CD14-positive monocyte (primary cell): ENCODE measurements at regions not wholly inside any gene's neighbourhood (a gene's known extent, or its start where the extent isn't known, plus 50 kb on each side); places are given as distances from the start of the nearest gene placed in this dataset.

Source experiments
- DNase-seq, 3 donors: peaks; one replicate each; pipeline ENCODE4 v3.0.0-alpha.2; 2011 to 2022
- H2AFZ ChIP-seq: 2 replicates; pipeline ENCODE4 v1.6.0; 2012; ENCODE audit warnings: mild to moderate bottlenecking, low read depth, low read length, inconsistent platforms; ENCODE audit not compliant: insufficient read depth, poor library complexity, severe bottlenecking
- H3K27ac ChIP-seq, 2 donors: 1 replicate in 1 of 2; 2 replicates in 1 of 2; pipeline ENCODE4 v1.5.1; 2012 to 2013; ENCODE audit warnings: low read length in 2 of 2, control low read depth in 1 of 2, inconsistent platforms in 1 of 2, low read depth in 1 of 2, mild to moderate bottlenecking in 1 of 2
- H3K27me3 ChIP-seq, 2 donors: one replicate each; pipeline versions ENCODE4 v1.6.0 to v1.6.1; 2011 to 2013; ENCODE audit warnings: low read length in 2 of 2; ENCODE audit not compliant: control insufficient read depth in 2 of 2, insufficient read depth in 2 of 2
- H3K36me3 ChIP-seq, 2 donors: replicated peaks in 1 of 2; 1 replicate in 1 of 2; 2 replicates in 1 of 2; pipeline versions ENCODE4 v1.5.1 to v1.6.1; 2012 to 2013; ENCODE audit warnings: low read length in 2 of 2, control low read depth in 1 of 2, inconsistent platforms in 1 of 2, mild to moderate bottlenecking in 1 of 2; ENCODE audit not compliant: insufficient read depth in 2 of 2, control insufficient read depth in 1 of 2
- H3K4me1 ChIP-seq, 2 donors: 1 replicate in 1 of 2; 2 replicates in 1 of 2; pipeline versions ENCODE4 v1.5.1 to v1.6.1; 2012 to 2013; ENCODE audit warnings: low read length in 2 of 2, control low read depth in 1 of 2, inconsistent platforms in 1 of 2, mild to moderate bottlenecking in 1 of 2, moderate library complexity in 1 of 2; ENCODE audit not compliant: insufficient read depth in 2 of 2, control insufficient read depth in 1 of 2
- H3K4me2 ChIP-seq: replicated peaks from 2 replicates; pipeline ENCODE3; 2012; ENCODE audit warnings: low read length, moderate library complexity, mild to moderate bottlenecking; ENCODE audit not compliant: poor library complexity, severe bottlenecking; ENCODE audit errors: extremely low read depth
- H3K4me3 ChIP-seq, 3 experiments: fragments of 200-600 bp in 1 of 3; sonication (generic) in 1 of 3; replicated peaks in 1 of 3; 1 replicate in 2 of 3; 2 replicates in 1 of 3; pipeline ENCODE4 v1.5.1; 2011 to 2013; ENCODE audit warnings: low read length in 3 of 3, mild to moderate bottlenecking in 3 of 3, control low read depth in 2 of 3, low read depth in 2 of 3, inconsistent platforms in 1 of 3, moderate library complexity in 1 of 3
- H3K79me2 ChIP-seq: 2 replicates; pipeline ENCODE4 v1.6.0; 2012; ENCODE audit warnings: mild to moderate bottlenecking, control low read depth, inconsistent platforms, low read length, moderate library complexity; ENCODE audit not compliant: insufficient read depth
- H3K9ac ChIP-seq: 2 replicates; pipeline ENCODE4 v1.6.0; 2017; ENCODE audit warnings: low read length, mild to moderate bottlenecking; ENCODE audit not compliant: insufficient read depth, poor library complexity, severe bottlenecking
- H3K9me3 ChIP-seq, 2 donors: replicated peaks in 1 of 2; 1 replicate in 1 of 2; 2 replicates in 1 of 2; pipeline versions ENCODE4 v1.5.1 to v1.6.1; 2012 to 2013; ENCODE audit warnings: low read length in 2 of 2, control low read depth in 1 of 2; ENCODE audit not compliant: control insufficient read depth in 1 of 2, insufficient read depth in 1 of 2
- H4K20me1 ChIP-seq: 2 replicates; pipeline ENCODE4 v1.6.0; 2012; ENCODE audit warnings: mild to moderate bottlenecking, low read length, control low read depth, moderate library complexity; ENCODE audit not compliant: insufficient read depth
- H3K27ac Mint-ChIP-seq, 7 donors: one replicate each; pipeline ENCODE4 v1.8.0; 2020; ENCODE audit warnings: mild to moderate bottlenecking in 7 of 7, mixed read lengths in 7 of 7, moderate library complexity in 6 of 7, inconsistent platforms in 2 of 7
- H3K27me3 Mint-ChIP-seq, 3 donors: one replicate each; pipeline ENCODE4 v1.8.0; 2021 to 2022; ENCODE audit warnings: low read depth in 3 of 3, mild to moderate bottlenecking in 3 of 3, mixed read lengths in 3 of 3, moderate library complexity in 3 of 3, inconsistent platforms in 1 of 3
- H3K36me3 Mint-ChIP-seq, 2 donors: one replicate each; pipeline ENCODE4 v1.8.0; 2020; ENCODE audit warnings: mixed read lengths in 2 of 2, inconsistent platforms in 1 of 2, mild to moderate bottlenecking in 1 of 2
- H3K4me1 Mint-ChIP-seq: one replicate; pipeline ENCODE4 v1.8.0; 2020; ENCODE audit warnings: mild to moderate bottlenecking, mixed read lengths
- H3K4me3 Mint-ChIP-seq, 2 donors: one replicate each; pipeline ENCODE4 v1.8.0; 2020; ENCODE audit warnings: mild to moderate bottlenecking in 2 of 2, mixed read lengths in 2 of 2, moderate library complexity in 1 of 2
- H3K9me3 Mint-ChIP-seq, 7 donors: one replicate each; pipeline ENCODE4 v1.8.0; 2020 to 2022; ENCODE audit warnings: mixed read lengths in 7 of 7, mild to moderate bottlenecking in 6 of 7, moderate library complexity in 6 of 7, inconsistent platforms in 2 of 7
- CTCF ChIP-seq: fragments of 200-600 bp; IDR thresholded peaks from one replicate; pipeline ENCODE4 v1.8.0; 2022; ENCODE audit warnings: antibody characterized with exemption, mild to moderate bottlenecking
- WGBS: methylation state at CpG from one replicate; pipeline ENCODE4 v1.1.5; 2013; ENCODE audit warnings: missing lambda C conversion rate; ENCODE audit not compliant: insufficient coverage; 5-methylcytosine and 5-hydroxymethylcytosine counted together
- intact Hi-C, 2 donors: fragments of 100-400 bp; cut with micrococcal nuclease; formaldehyde crosslinking; loops; one replicate each; pipeline versions ENCODE4 v1.15.0 to v1.15.1; 2023

DNA sequence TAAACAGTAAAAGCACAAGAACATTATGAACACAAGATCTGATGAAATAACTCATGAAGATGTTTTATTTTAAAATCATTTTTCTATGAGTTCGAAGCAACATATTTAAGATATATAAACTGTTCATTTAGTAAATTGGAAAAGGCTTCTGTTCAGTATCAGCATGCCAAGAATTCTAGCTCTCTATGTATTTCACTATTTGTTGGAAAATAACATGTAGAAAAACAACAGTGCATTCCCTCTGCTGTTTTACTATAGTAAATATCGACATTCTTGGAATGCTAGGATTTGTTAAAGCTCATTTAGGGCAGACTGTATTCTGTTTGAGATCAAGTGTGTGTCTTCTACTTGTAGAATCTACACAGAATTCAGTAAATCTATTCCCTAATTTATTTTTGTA, 750.2 kb downstream of the CCDC85A start:
- Mint-ChIP-seq H3K27ac (no peak overlapping the region), H3K4me1 (no peaks in the 10 kb centered on the region), H3K4me3 (no peak overlapping the region), H3K9me3 (peaks cover 0 to 7% (median 2%) of the 10 kb centered on the region in 7 donors), H3K36me3 (no peaks in the 10 kb centered on the region), H3K27me3 (no peaks in the 10 kb centered on the region)
- H3K4me3 ChIP-seq, result no peak overlapping the region
- H3K27ac ChIP-seq, result no peak overlapping the region
- no peaks in the 10 kb centered on the region for H3K79me2 ChIP-seq
- H4K20me1 ChIP-seq, result no peaks in the 10 kb centered on the region
- peaks cover 0 to 5% of the 10 kb centered on the region in 2 donors for H3K9me3 ChIP-seq
- no peak overlapping the region for H3K9ac ChIP-seq
- H3K27me3 ChIP-seq, result no peaks in the 10 kb centered on the region
- H2AFZ ChIP-seq, result no peak overlapping the region
- DNase-seq, result no peak
- no peak overlapping the region for H3K4me2 ChIP-seq
- WGBS, result no CpG with 5 or more reads among the region's 2 CpGs
- no peaks in the 10 kb centered on the region for H3K36me3 ChIP-seq
- TF ChIP-seq CTCF, result no peak
- intact Hi-C loops, result no loop called here
- no peaks in the 10 kb centered on the region for H3K4me1 ChIP-seq

DNA sequence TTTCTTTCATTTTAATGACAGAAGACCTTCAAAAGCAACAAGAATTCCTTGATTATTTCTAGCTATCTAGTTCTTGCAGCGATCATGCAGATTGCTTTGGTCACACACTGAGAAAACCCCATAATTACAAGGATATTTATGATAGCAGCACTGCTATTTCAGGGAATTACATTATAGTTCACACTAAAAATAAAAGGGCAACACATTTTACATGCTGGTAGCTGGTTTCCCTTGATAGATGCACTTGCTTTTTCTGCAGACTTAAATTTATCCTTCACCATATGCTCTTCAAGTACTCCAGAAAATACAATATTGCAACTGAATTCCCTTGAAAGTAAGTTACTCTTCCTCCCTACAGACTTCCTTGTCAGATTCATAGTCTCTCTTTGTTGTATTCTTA, 751.1 kb downstream of the CCDC85A start:
- TF ChIP-seq CTCF, result no peak
- Histone ChIP-seq H3K4me2 (no peak overlapping the region), H3K4me1 (no peaks in the 10 kb centered on the region), H2AFZ (no peak overlapping the region), H3K27ac (no peak overlapping the region), H4K20me1 (no peaks in the 10 kb centered on the region), H3K9ac (no peak overlapping the region), H3K79me2 (no peaks in the 10 kb centered on the region), H3K4me3 (no peak overlapping the region), H3K9me3 (peaks cover 0 to 5% of the 10 kb centered on the region in 2 donors), H3K27me3 (no peaks in the 10 kb centered on the region), H3K36me3 (no peaks in the 10 kb centered on the region)
- peaks cover 0 to 7% (median 3%) of the 10 kb centered on the region in 7 donors for H3K9me3 Mint-ChIP-seq
- H3K4me1 Mint-ChIP-seq, result no peaks in the 10 kb centered on the region
- intact Hi-C loops, result no loop called here
- no peak overlapping the region for H3K4me3 Mint-ChIP-seq
- no peak overlapping the region for H3K27ac Mint-ChIP-seq
- DNase-seq, result no peak
- WGBS, result no CpG with 5 or more reads among the region's 1 CpG
- no peaks in the 10 kb centered on the region for H3K27me3 Mint-ChIP-seq
- H3K36me3 Mint-ChIP-seq, result no peaks in the 10 kb centered on the region
